ENCODE measurements at regions not wholly inside any gene's neighbourhood (a gene's known extent, or its start where the extent isn't known, plus 50 kb on each side); places are given as distances from the start of the nearest gene placed in this dataset.
A peak's percentile ranks its signal among the peaks of the same experiment; 100 is the strongest.

DNA sequence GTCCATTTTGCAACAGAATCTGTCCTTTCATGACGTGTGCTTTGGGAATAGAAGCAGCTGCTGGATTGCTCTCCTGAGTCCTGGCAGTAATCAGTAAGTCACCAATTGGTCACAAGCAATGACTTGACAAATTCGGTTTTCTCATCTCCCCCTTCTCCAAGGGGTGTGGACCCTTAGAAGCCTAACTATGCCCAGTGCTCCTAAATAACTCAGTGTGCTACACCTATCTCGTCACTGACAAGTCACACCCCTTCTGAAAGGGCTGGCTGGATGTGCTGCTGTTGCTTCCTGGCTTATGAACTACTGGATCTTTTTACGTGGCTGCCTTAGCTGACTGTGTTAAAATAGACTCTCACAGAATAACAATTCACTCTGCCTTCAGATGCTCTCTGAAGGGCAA, 1351.5 kb downstream of the ZPLD1 start:
- no peak for TF ChIP-seq CTCF (IDR thresholded peaks at IDR 0.05; ENCODE audit: low read depth, low read length, missing control alignments)
- H3K4me3 ChIP-seq (ENCODE audit: low read depth, low read length), result no peak overlapping the region
- DNase-seq (ENCODE audit: low read depth), result no peak

DNA sequence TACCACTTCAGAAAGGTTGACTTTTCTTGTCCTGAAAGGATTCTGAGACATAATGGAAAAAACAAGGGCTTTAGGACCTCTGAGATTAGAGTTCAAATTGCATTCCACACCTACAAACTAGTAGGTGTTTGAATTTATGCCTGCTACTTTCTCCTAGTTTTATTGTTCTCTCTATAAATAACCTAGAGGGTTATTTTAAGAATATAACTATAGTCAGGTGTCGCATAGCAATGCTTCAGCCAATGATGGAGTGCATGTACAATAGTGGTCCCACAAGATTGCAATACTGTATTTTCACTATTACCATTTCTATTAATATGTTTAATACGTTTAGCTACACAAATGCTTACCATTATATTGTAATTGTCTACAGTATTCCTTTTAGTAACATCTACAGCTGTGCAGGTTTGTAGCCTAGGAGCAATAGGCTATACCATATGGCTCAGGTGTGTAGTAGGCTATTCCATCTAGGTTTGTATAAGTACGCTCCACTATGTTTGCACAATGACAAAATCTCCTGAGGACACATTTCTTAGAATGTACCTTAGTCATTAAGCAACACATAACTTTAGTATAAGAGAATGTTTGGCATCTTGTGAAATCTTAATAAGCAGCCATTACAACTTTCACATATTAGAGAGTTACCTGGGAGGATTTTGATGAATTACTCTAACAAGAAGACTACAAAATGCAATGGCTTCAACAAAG, 1352.5 kb downstream of the ZPLD1 start:
- DNase-seq (ENCODE audit: low read depth), result no peak
- no peak for TF ChIP-seq CTCF (IDR thresholded peaks at IDR 0.05; ENCODE audit: low read depth, low read length, missing control alignments)

DNA sequence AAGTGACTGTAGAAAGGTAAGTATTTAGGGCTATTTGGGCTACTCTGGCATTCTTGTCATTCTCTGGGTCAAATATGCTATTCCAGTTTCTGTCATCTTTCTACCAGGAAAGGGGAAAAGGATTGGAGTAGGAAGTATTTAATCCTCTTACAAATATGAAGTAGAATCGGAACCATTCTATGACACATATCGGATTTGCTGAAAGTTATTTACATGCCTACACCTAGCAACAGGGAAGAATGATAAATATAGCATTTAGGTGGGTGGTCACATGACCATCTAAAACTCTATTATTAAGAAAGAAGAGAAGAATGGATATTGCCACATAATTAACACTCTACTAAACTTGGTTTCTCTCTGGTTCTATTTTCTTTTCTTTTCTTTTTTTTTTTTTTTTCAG, 1353.1 kb downstream of the ZPLD1 start:
- no peak for TF ChIP-seq CTCF (IDR thresholded peaks at IDR 0.05; ENCODE audit: low read depth, low read length, missing control alignments)
- no peak overlapping the region for H3K4me3 ChIP-seq (ENCODE audit: low read depth, low read length)
- DNase-seq (ENCODE audit: low read depth), result no peak

More for the DNA sequence above, 1352.5 kb downstream of the ZPLD1 start:
- no peak overlapping the region for H3K4me3 ChIP-seq (ENCODE audit: low read depth, low read length)

- H3K4me3 ChIP-seq (ENCODE audit: low read depth, low read length), result no peak overlapping the region
- no peak for DNase-seq (ENCODE audit: low read depth)
- no peak for TF ChIP-seq CTCF (IDR thresholded peaks at IDR 0.05; ENCODE audit: low read depth, low read length, missing control alignments)
Measured at GRCh38 chr3:103791786-103792515, 1357.1 kb downstream of the ZPLD1 start.

- DNase-seq (ENCODE audit: low read depth), result no peak
- no peak overlapping the region for H3K4me3 ChIP-seq (ENCODE audit: low read depth, low read length)
- TF ChIP-seq CTCF (IDR thresholded peaks at IDR 0.05; ENCODE audit: low read depth, low read length, missing control alignments), result peak; percentile 24
Measured at GRCh38 chr3:103794656-103795055, 1359.8 kb downstream of the ZPLD1 start.

- H3K4me3 ChIP-seq (ENCODE audit: low read depth, low read length), result no peak overlapping the region
- TF ChIP-seq CTCF (IDR thresholded peaks at IDR 0.05; ENCODE audit: low read depth, low read length, missing control alignments), result no peak
- no peak for DNase-seq (ENCODE audit: low read depth)
Measured at GRCh38 chr3:103796068-103796467, 1361.3 kb downstream of the ZPLD1 start.

Measured in GM12864 (cell line).